Neural cell (in vitro differentiated cells): ENCODE measurements at regions not wholly inside any gene's neighbourhood (a gene's known extent, or its start where the extent isn't known, plus 50 kb on each side); places are given as distances from the start of the nearest gene placed in this dataset.

Experiments
- EZH2 ChIP-seq: fragments of 200-600, 300-800 bp; shearing (Covaris generic), sonication (generic); IDR thresholded peaks from 2 replicates; pipeline ENCODE4 v1.6.1; 2014; ENCODE audit warnings: antibody characterized with exemption, low read length, borderline replicate concordance, mild to moderate bottlenecking; ENCODE audit not compliant: insufficient read depth, poor library complexity, severe bottlenecking
- SMC3 ChIP-seq: fragments of 450-650 bp; conservative IDR thresholded peaks from 2 replicates; pipeline ENCODE4 v1.6.1; 2014; ENCODE audit warnings: antibody characterized with exemption, mild to moderate bottlenecking, moderate library complexity; ENCODE audit not compliant: poor library complexity
- TF ChIP-seq, protein P1 (sequence below): fragments of 450-650 bp; IDR thresholded peaks from 2 replicates; pipeline ENCODE4 v1.5.1; 2014; ENCODE audit warnings: antibody characterized with exemption, mild to moderate bottlenecking, moderate library complexity; ENCODE audit not compliant: poor library complexity, severe bottlenecking

DNA sequence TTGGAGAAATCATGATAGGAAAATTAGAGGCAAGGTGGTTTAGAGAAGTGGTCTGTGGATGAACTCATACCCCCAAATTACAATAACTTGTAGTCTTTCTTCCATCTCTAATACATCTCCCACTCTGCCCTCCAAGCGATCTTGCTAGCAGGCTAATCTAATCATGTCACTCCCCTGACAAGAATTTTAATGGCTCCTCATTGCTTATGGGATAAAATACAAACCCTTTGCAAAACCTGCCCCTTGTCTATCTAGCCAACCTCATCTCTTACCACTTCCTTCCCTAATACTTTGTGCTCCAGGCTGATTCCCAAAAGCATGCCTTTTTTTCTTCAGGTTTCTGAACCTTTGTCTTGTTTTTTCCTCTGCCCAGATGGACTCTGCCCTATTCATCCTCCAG is 71.3 kb upstream of the LRRN2 start:
- TF ChIP-seq, protein P1, sequence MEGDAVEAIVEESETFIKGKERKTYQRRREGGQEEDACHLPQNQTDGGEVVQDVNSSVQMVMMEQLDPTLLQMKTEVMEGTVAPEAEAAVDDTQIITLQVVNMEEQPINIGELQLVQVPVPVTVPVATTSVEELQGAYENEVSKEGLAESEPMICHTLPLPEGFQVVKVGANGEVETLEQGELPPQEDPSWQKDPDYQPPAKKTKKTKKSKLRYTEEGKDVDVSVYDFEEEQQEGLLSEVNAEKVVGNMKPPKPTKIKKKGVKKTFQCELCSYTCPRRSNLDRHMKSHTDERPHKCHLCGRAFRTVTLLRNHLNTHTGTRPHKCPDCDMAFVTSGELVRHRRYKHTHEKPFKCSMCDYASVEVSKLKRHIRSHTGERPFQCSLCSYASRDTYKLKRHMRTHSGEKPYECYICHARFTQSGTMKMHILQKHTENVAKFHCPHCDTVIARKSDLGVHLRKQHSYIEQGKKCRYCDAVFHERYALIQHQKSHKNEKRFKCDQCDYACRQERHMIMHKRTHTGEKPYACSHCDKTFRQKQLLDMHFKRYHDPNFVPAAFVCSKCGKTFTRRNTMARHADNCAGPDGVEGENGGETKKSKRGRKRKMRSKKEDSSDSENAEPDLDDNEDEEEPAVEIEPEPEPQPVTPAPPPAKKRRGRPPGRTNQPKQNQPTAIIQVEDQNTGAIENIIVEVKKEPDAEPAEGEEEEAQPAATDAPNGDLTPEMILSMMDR = no peak
- TF ChIP-seq EZH2 (no peak), SMC3 (no peak)
